ENCODE measurements at regions not wholly inside any gene's neighbourhood (a gene's known extent, or its start where the extent isn't known, plus 50 kb on each side); places are given as distances from the start of the nearest gene placed in this dataset.
"Not testable (repeated sequence)": the region's sequence is repeated elsewhere in the genome, so short reads cannot be mapped to it uniquely, and the experiment has no call there.

- Mint-ChIP-seq H3K27me3 (peaks cover 22% of the 10 kb centered on the region), H3K36me3 (ENCODE audit: low read depth) (no peaks in the 10 kb centered on the region), H3K4me3 (no peak overlapping the region), H3K27ac (no peak overlapping the region), H3K9me3 (no peaks in the 10 kb centered on the region), H3K4me1 (no peaks in the 10 kb centered on the region)
- ATAC-seq (replicated peaks): no peak
These were observed 135.7 kb upstream of the ZC3H12A start for GRCh38 chr1:37338658-37339057.

DNA sequence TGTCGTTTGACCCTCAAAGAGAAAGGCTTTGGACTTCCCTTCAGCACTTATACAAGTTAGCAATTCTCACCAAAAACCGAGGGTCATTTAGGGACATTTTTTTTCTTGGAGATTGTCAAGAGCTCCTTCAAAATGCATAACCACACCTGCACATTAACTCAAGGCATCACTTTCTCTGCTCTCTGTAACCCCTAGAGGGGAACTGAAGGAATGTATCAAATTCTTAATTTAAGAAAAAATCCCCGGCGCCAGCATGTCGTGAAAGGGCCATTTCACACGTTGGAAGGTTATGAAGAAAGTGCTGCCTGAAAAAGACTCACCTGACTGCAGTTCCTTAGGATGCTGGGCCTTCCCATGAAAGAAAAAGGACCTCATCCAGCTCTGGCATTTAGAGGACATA, 131.6 kb upstream of the ZC3H12A start:
- Mint-ChIP-seq H3K27ac (no peak overlapping the region), H3K9me3 (no peaks in the 10 kb centered on the region), H3K4me3 (no peak overlapping the region), H3K36me3 (ENCODE audit: low read depth) (no peaks in the 10 kb centered on the region), H3K27me3 (peaks cover 17% of the 10 kb centered on the region), H3K4me1 (no peaks in the 10 kb centered on the region)
- no peak for ATAC-seq (replicated peaks)

DNA sequence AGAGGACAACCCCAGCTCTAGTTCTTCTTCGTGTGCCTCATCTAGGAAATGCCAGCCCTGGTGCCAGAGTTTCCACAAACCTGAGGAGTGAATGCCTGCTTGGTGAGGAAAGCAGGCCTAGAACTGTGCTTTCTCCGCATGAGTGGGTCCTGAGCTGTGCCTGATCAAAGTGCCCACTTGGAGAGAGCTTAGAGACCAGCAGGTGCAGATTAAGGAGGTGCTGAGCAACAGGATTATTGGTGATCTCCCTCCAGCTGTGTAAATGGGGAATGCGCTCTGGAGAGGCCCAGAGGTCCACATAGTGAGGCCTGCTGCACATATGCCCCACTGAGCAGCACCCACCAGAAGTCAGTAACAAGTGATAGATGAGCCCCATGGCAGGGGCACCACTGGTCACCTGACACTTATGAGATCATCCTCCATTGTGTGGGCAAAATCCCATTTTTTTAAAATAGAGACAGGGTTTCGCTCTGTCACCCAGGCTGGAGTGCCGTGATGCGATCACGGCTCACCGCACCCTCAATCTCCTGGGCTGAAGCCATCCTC, 127.2 kb upstream of the ZC3H12A start:
- Mint-ChIP-seq H3K36me3 (ENCODE audit: low read depth) (no peaks in the 10 kb centered on the region), H3K27me3 (peaks cover 10% of the 10 kb centered on the region), H3K27ac (no peak overlapping the region), H3K4me1 (no peaks in the 10 kb centered on the region), H3K4me3 (no peak overlapping the region), H3K9me3 (no peaks in the 10 kb centered on the region)
- ATAC-seq (replicated peaks): no peak

GRCh38 chr1:37353871-37354270, 120.5 kb upstream of the ZC3H12A start:
- no peaks in the 10 kb centered on the region for H3K9me3 Mint-ChIP-seq
- H3K4me3 Mint-ChIP-seq: no peak overlapping the region
- no peaks in the 10 kb centered on the region for H3K36me3 Mint-ChIP-seq (ENCODE audit: low read depth)
- H3K27ac Mint-ChIP-seq: no peak overlapping the region
- no peaks in the 10 kb centered on the region for H3K4me1 Mint-ChIP-seq
- ATAC-seq (replicated peaks): no peak
- peaks cover 16% of the 10 kb centered on the region for H3K27me3 Mint-ChIP-seq

DNA sequence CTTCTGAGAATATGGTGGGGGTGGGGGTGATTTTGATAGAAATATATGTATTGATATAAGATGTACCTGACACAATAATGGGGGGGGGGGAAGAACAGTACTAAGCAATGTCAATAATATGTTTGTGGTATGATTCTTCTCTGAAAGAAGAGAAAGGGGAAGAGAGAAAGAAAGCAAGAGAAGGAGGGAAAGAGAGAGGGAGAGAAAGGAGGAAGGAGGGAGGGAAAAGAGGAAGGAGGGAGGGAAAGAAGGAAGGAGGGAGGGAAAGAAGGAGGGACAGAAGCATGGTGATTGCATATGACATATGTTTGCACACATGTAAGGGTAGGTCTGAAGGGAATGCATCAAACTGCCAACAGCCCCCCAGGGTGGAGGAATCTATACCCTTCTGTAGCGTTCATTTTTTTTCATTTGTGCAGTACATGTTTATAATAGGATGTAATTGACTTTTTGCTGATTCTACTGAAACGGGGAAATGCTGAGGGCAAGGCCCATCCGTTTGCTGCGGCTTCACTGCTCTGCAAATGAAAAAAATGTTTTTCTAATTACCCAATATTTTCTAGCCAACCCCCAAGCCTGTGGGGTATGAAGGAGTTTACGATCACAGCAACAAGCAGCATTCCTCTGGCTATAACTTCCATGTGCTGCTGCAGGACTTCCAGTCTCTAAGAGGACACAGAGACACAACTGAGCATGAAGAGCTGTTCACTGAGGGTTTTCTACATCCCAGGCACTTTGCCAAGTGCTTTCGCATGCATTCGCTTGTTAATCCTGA, 119.3 kb upstream of the ZC3H12A start:
- H3K27ac Mint-ChIP-seq: no peak overlapping the region
- no peaks in the 10 kb centered on the region for H3K4me1 Mint-ChIP-seq
- ATAC-seq (replicated peaks): no peak
- H3K27me3 Mint-ChIP-seq: peaks cover 16% of the 10 kb centered on the region
- H3K36me3 Mint-ChIP-seq (ENCODE audit: low read depth): no peaks in the 10 kb centered on the region
- H3K9me3 Mint-ChIP-seq: no peaks in the 10 kb centered on the region
- H3K4me3 Mint-ChIP-seq: no peak overlapping the region

DNA sequence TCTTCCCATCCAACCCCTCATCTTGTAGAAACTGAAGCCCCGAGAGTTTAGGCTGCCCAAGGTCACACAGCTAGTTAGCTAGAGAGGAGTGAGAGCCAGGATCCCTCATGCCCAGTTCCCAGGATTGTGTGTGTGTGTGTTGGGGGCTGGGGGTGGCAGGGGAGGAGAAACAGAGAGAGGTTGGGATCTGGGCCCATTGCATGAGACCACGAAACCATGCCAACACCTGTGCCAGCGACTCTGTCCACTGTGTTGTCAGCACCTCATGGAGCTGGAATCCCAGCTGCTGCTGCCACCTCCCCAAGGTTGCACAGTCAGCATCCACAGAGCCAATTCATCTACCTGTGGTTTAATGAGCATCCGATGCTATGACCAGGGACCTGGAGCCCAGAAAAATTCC, 115.4 kb upstream of the ZC3H12A start:
- Mint-ChIP-seq H3K27ac (no peak overlapping the region), H3K9me3 (no peaks in the 10 kb centered on the region), H3K36me3 (ENCODE audit: low read depth) (no peaks in the 10 kb centered on the region), H3K4me3 (no peak overlapping the region), H3K4me1 (no peaks in the 10 kb centered on the region), H3K27me3 (peaks cover 48% of the 10 kb centered on the region)
- ATAC-seq (replicated peaks): no peak

DNA sequence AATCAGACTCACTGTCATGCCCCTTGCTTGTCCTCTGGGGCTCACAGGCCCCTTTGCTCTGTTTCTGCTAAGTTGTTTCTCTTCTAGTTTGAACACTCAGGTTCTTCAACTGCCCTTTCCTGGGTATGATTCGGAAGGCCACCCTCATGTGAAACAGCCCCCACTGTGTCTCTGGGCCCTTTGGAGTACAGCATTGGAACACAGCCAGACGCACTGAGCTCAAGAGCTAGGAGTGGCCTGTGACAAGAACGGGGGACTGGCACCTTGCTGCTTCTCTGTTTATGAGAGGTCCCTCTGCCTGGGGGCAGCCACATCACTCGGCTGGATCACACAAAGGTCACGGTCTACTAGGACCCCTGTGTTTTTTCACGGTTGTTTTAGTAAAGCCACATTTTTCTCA, 114.4 kb upstream of the ZC3H12A start:
- ATAC-seq (replicated peaks): no peak
- Mint-ChIP-seq H3K4me3 (no peak overlapping the region), H3K4me1 (no peaks in the 10 kb centered on the region), H3K36me3 (ENCODE audit: low read depth) (no peaks in the 10 kb centered on the region), H3K27me3 (peaks cover 48% of the 10 kb centered on the region), H3K27ac (no peak overlapping the region), H3K9me3 (no peaks in the 10 kb centered on the region)

GRCh38 chr1:37362594-37363385, 111.6 kb upstream of the ZC3H12A start:
- peaks cover 7% of the 10 kb centered on the region for H3K9me3 Mint-ChIP-seq

DNA sequence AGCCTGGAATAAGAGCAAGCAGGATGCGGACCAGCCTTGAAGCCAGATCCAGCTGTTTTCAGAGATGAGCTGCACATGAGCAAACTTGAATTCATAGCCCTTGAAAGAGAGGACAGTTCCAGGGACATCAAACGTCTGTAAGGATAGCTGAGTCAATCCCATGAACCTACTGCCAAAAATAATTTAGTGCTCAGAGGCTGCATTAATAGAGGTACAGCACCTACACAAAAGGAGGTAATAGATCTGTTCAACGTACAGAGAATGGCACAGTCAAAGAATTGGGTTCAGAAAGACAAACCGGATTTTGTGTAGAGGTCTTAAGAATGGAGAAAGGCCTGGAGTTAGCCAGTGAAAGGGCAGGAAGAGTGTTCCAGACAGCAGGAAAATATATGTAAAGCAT, 110.8 kb upstream of the ZC3H12A start:
- no peak overlapping the region for H3K27ac Mint-ChIP-seq
- ATAC-seq (replicated peaks): no peak
- H3K4me1 Mint-ChIP-seq: no peaks in the 10 kb centered on the region
- peaks cover 43% of the 10 kb centered on the region for H3K27me3 Mint-ChIP-seq
- H3K9me3 Mint-ChIP-seq: peaks cover 7% of the 10 kb centered on the region
- no peaks in the 10 kb centered on the region for H3K36me3 Mint-ChIP-seq (ENCODE audit: low read depth)
- H3K4me3 Mint-ChIP-seq: no peak overlapping the region

More at GRCh38 chr1:37362594-37363385, 111.6 kb upstream of the ZC3H12A start:
- no peaks in the 10 kb centered on the region for H3K4me1 Mint-ChIP-seq
- H3K36me3 Mint-ChIP-seq (ENCODE audit: low read depth): no peaks in the 10 kb centered on the region
- no peak overlapping the region for H3K27ac Mint-ChIP-seq
- ATAC-seq (replicated peaks): no peak
- H3K4me3 Mint-ChIP-seq: no peak overlapping the region
- peaks cover 49% of the 10 kb centered on the region for H3K27me3 Mint-ChIP-seq

DNA sequence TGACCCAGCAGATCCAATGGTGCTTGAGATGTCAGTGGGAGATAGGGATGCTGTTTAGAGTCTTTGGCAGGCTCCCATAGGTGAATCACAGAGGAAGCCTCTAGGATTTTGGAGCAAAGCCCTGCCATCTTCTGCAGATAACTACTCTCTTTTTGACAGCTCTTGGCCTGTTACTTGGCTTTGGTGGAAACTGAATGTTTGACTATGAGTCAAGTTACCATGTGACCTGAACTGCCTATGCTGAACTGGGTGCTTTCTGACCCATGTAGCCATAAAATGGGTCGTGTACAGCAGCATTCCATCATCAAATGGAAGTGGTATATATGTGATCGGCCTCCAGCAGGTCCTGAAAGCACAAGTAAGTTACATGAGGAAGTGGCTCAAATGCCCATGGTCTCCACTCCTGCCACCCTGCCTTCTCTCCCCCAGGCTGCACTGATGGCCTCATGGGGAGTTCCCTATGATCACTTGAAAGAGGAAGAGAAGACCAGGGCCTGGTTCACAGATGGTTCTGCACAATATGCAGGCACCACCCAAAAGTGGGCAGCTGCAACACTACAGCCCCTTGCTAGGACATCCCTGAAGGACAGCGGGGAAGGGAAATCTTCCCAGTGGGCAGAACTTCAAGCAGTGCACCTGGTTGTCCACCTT, 105.6 kb upstream of the ZC3H12A start:
- ATAC-seq (replicated peaks); H3K9me3 Mint-ChIP-seq; H3K4me1 Mint-ChIP-seq; H3K4me3 Mint-ChIP-seq; H3K27ac Mint-ChIP-seq; H3K36me3 Mint-ChIP-seq (ENCODE audit: low read depth): not testable (repeated sequence)
- peaks cover 17% of the 10 kb centered on the region for H3K27me3 Mint-ChIP-seq

DNA sequence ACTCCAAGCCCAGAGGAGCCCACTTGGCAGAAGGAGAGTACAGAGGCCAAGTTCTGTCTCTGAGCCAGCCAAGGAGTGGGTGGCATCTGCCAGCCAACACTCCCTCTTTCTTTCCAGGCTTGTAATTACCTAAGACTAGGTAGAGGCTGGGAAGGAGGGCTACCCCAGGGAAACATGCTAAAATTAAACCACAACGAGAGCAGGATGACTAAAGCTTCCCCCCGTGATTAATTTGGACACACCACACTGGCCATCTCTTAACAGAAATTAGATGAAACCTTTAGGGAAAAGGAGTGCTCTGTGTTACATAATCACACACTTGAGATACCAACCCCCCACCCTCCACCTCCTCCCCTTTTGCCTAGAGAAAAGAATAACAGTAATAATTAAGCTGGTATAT, 102.1 kb upstream of the ZC3H12A start:
- Mint-ChIP-seq H3K4me1 (no peaks in the 10 kb centered on the region), H3K4me3 (no peak overlapping the region), H3K9me3 (no peaks in the 10 kb centered on the region), H3K27ac (no peak overlapping the region), H3K36me3 (ENCODE audit: low read depth) (no peaks in the 10 kb centered on the region), H3K27me3 (peaks cover 13% of the 10 kb centered on the region)
- ATAC-seq (replicated peaks): no peak

GRCh38 chr1:37372711-37373110, 101.7 kb upstream of the ZC3H12A start:
- H3K36me3 Mint-ChIP-seq (ENCODE audit: low read depth): no peaks in the 10 kb centered on the region
- no peak overlapping the region for H3K4me3 Mint-ChIP-seq
- no peak overlapping the region for H3K27ac Mint-ChIP-seq
- H3K27me3 Mint-ChIP-seq: peaks cover 13% of the 10 kb centered on the region
- no peaks in the 10 kb centered on the region for H3K4me1 Mint-ChIP-seq
- no peak for ATAC-seq (replicated peaks)
- H3K9me3 Mint-ChIP-seq: no peaks in the 10 kb centered on the region

- Mint-ChIP-seq H3K9me3 (no peaks in the 10 kb centered on the region), H3K36me3 (ENCODE audit: low read depth) (no peaks in the 10 kb centered on the region), H3K27ac (no peak overlapping the region)
These were observed 101.0 kb upstream of the ZC3H12A start for GRCh38 chr1:37373413-37373812.

DNA sequence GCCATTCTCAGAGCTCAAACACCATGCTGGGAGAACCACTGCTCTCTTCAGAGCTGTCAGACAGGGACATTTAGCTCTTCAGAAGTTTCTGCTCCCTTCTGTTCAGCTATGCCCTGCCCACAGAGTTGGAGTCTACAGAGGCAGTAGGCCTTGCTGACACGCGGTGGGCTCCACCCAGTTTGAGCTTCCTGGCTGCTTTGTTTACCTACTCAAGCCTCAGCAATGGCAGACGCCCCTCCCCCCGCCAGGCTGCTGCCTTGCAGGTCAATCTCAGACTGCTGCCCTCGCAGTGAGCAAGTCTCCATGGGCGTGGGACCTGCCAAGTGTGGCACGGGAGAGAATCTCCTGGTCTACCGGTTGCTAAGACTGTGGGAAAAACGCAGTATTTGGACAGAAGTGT, 93.8 kb upstream of the ZC3H12A start:
- H3K36me3 Mint-ChIP-seq (ENCODE audit: low read depth); H3K4me1 Mint-ChIP-seq: not testable (repeated sequence)

More at GRCh38 chr1:37373413-37373812, 101.0 kb upstream of the ZC3H12A start:
- Mint-ChIP-seq H3K27me3 (peaks cover 19% of the 10 kb centered on the region), H3K4me3 (no peak overlapping the region), H3K4me1 (no peaks in the 10 kb centered on the region)
- no peak for ATAC-seq (replicated peaks)

More for the DNA sequence above, 93.8 kb upstream of the ZC3H12A start:
- H3K9me3 Mint-ChIP-seq; H3K27ac Mint-ChIP-seq; H3K4me3 Mint-ChIP-seq; ATAC-seq (replicated peaks): not testable (repeated sequence)
- H3K27me3 Mint-ChIP-seq: peaks cover 36% of the 10 kb centered on the region

All from activated T-helper 17 cell treated with anti-CD3 and anti-CD28 coated beads, Interleukin-2, amount 50 U/mL, for 72 hours (primary cell).